GM21423 (cell line): ENCODE measurements at regions not wholly inside any gene's neighbourhood (a gene's known extent, or its start where the extent isn't known, plus 50 kb on each side); places are given as distances from the start of the nearest gene placed in this dataset.
A peak's percentile ranks its signal among the peaks of the same experiment; 100 is the strongest.

Experiments used
- ATAC-seq: cut with Tn5 transposase; IDR thresholded peaks from one replicate; pipeline ENCODE4 v1.9.1; 2021; ENCODE audit warnings: mild to moderate bottlenecking, moderate library complexity; ENCODE audit not compliant: unreplicated experiment

GRCh38 chr2:150627526-150627925 is 140.1 kb upstream of the RND3 start:
- ATAC-seq, result no peak

GRCh38 chr2:150626934-150627411 is 139.5 kb upstream of the RND3 start:
- ATAC-seq, result no peak

GRCh38 chr2:150625741-150626140 is 138.3 kb upstream of the RND3 start:
- no peak for ATAC-seq

GRCh38 chr2:150625303-150625702 is 137.8 kb upstream of the RND3 start:
- ATAC-seq, result no peak

- ATAC-seq, result peak; percentile 65
These were observed 136.5 kb upstream of the RND3 start for GRCh38 chr2:150624001-150624401.

- no peak for ATAC-seq
These were observed 134.2 kb upstream of the RND3 start for GRCh38 chr2:150621526-150622213.

- ATAC-seq, result no peak
These were observed 133.4 kb upstream of the RND3 start for GRCh38 chr2:150620855-150621254.

- ATAC-seq, result no peak
These were observed 132.9 kb upstream of the RND3 start for GRCh38 chr2:150620416-150620815.

- no peak for ATAC-seq
These were observed 132.3 kb upstream of the RND3 start for GRCh38 chr2:150619607-150620330.

- no peak for ATAC-seq
These were observed 130.9 kb upstream of the RND3 start for GRCh38 chr2:150618245-150618895.

GRCh38 chr2:150617351-150617978 is 130.0 kb upstream of the RND3 start:
- no peak for ATAC-seq

GRCh38 chr2:150612957-150613710 is 125.7 kb upstream of the RND3 start:
- ATAC-seq, result no peak

- ATAC-seq, result no peak
These were observed 123.3 kb upstream of the RND3 start for GRCh38 chr2:150610670-150611279.

GRCh38 chr2:150609831-150610582 is 122.5 kb upstream of the RND3 start:
- ATAC-seq, result no peak

GRCh38 chr2:150608341-150608740 is 120.9 kb upstream of the RND3 start:
- no peak for ATAC-seq

- ATAC-seq, result no peak
These were observed 119.9 kb upstream of the RND3 start for GRCh38 chr2:150607390-150607811.

- no peak for ATAC-seq
These were observed 119.1 kb upstream of the RND3 start for GRCh38 chr2:150606380-150607060.

GRCh38 chr2:150605664-150606063 is 118.2 kb upstream of the RND3 start:
- ATAC-seq, result no peak
